EH (cell line): ENCODE measurements at regions not wholly inside any gene's neighbourhood (a gene's known extent, or its start where the extent isn't known, plus 50 kb on each side); places are given as distances from the start of the nearest gene placed in this dataset.
"Not testable (repeated sequence)": the region's sequence is repeated elsewhere in the genome, so short reads cannot be mapped to it uniquely, and the experiment has no call there.

Source experiments
- DNase-seq: peaks from one replicate; pipeline ENCODE4 v3.0.0-alpha.2; 2015; ENCODE audit warnings: low read depth

- no peak for DNase-seq
These were observed 296.2 kb upstream of the MGMT start for GRCh38 chr10:129170812-129171211.

DNA sequence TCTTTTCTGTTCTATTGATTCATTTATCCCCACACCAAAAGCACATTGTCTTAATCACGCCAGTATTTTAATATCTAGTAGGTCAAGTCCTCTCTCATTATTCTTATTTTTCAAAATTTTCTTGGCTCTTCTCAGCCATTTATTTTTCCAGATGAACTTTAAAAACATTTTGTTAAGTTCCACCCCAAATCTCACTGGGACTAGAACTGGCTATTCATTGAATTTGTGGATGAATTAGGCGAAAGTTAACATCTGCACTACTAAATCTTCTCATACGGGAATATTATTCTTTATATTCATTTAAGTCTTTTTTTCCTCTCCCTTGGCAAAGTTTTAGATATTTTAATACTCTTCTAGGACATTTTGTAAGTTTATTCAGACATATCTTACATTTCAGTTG, 295.2 kb upstream of the MGMT start:
- DNase-seq = no peak

- DNase-seq = no peak
These were observed 292.6 kb upstream of the MGMT start for GRCh38 chr10:129174232-129175014.

- DNase-seq = no peak
These were observed 287.6 kb upstream of the MGMT start for GRCh38 chr10:129179245-129179971.

- DNase-seq = no peak
These were observed 286.9 kb upstream of the MGMT start for GRCh38 chr10:129179972-129180678.

DNA sequence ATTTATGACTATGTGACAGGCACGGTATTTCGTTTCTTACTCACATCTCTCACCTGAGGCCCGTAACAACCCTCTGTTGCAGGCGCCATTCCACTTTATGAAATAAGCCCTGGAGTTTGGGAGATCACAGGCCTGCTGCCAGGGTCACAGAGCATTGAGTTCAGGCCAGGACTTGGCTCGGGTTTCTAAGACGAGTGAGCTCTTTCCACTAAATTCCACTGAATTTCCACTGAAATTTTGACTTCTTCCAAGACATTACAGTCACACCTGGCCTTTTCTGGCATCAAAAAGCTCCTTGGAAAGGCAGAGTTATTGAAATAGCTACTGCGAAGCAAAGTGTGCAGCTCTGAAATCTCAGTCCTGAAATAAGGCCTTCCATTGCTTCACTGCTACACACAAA, 282.8 kb upstream of the MGMT start:
- DNase-seq = no peak

- no peak for DNase-seq
These were observed 279.7 kb upstream of the MGMT start for GRCh38 chr10:129187331-129187730.

- no peak for DNase-seq
These were observed 275.2 kb upstream of the MGMT start for GRCh38 chr10:129191797-129192196.

GRCh38 chr10:129192344-129193128, 274.5 kb upstream of the MGMT start:
- no peak for DNase-seq

GRCh38 chr10:129193148-129193547, 273.9 kb upstream of the MGMT start:
- no peak for DNase-seq

GRCh38 chr10:129194181-129194870, 272.7 kb upstream of the MGMT start:
- DNase-seq = no peak

- DNase-seq = no peak
These were observed 267.2 kb upstream of the MGMT start for GRCh38 chr10:129199826-129200225.

- no peak for DNase-seq
These were observed 263.2 kb upstream of the MGMT start for GRCh38 chr10:129203819-129204218.

GRCh38 chr10:129207297-129207696, 259.7 kb upstream of the MGMT start:
- DNase-seq = no peak

GRCh38 chr10:129210876-129211275, 256.2 kb upstream of the MGMT start:
- no peak for DNase-seq

GRCh38 chr10:129213256-129213655, 253.8 kb upstream of the MGMT start:
- DNase-seq = no peak

- DNase-seq = not testable (repeated sequence)
These were observed 253.0 kb upstream of the MGMT start for GRCh38 chr10:129213996-129214395.

DNA sequence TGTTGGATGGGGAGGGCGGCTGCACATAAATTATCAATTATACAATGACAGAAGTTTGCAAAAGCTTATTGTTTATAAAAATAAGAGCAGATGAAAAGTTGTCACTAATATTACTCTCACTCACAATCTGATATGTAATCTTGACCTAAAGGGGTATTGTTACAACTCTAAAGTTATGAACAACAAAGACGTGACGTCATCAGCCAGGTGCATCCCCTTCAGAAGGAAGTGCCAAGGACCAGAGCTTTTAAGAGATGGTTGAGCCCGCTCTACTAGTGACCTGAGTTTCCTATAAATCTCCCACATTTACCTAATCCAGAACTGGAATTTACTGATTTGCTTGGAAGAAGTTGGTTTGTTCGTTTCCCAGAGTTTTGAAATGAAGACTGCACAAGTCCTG, 247.7 kb upstream of the MGMT start:
- DNase-seq = no peak

DNA sequence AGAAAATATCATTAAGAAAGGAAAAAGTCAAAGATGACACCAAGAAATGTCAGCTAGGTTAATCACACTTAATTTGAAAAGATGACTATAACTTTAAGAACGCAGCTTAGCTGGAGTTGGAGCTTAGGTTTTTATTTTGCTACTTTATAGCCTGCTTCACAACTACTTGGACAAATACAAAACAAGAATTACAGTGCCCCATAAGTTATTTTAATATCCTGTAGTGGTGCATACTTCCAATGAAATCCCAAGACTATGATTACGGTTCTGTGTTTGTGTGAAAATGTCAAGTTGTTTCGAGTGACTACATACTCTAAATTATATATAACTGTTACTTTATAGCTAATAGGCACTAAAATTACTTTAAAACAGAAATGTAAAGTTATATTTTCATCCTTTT, 244.6 kb upstream of the MGMT start:
- no peak for DNase-seq

- no peak for DNase-seq
These were observed 243.7 kb upstream of the MGMT start for GRCh38 chr10:129223363-129223762.

DNA sequence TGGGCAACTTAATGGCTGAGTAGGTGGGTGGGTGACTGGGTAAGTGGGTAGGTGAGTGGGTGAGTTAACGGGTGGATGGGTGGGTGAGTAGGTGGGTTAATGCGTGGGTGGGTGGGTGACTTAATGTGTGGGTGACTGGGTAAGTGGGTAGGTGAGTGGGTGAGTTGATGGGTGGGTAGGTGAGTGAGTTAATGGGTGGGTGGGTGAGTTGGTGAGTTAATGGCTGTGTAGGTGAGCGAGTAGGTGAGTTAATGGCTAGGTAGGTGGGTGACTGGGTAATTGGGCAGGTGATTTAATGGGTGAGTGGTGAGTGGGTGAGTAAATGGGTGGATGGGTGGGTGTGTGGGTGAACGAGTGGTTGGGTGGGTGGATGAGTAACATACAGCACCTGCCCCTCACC, 243.0 kb upstream of the MGMT start:
- DNase-seq = no peak

- no peak for DNase-seq
These were observed 235.2 kb upstream of the MGMT start for GRCh38 chr10:129231821-129232220.
